ENCODE measurements at regions not wholly inside any gene's neighbourhood (a gene's known extent, or its start where the extent isn't known, plus 50 kb on each side); places are given as distances from the start of the nearest gene placed in this dataset.

DNA sequence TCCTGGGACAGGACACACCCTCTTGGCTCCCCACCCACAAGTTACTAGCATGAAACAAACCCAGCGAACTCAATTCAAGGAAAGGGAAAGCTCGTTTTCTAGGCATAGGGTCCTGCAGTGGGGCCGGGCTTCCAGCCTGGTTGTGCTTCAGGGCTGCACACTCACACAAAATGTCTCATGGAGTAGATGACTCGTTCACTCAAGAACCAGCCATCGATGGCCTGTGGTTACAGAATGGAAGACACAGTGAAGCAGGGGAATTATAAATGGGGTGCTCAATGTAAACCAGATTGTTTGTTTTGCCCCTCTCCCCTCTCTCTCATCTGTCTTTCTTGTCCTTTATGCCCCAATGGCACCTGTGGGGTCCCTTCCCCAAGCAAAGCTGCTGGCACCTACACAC is 56.0 kb upstream of the COX20 start:
- TF ChIP-seq MYNN (IDR thresholded peaks at IDR 0.05): no peak
- TF ChIP-seq MYNN (CRISPR knock-in tag; IDR thresholded peaks at IDR 0.05): no peak
- no peak for TF ChIP-seq ZNF318 (IDR thresholded peaks at IDR 0.05; ENCODE audit: borderline replicate concordance in 1 of 2, low read depth in 1 of 2)
- no peak for TF ChIP-seq REST (IDR thresholded peaks at IDR 0.05; ENCODE audit: borderline replicate concordance)
- no peak for TF ChIP-seq REST (CRISPR knock-in tag; IDR thresholded peaks at IDR 0.05; ENCODE audit: low read depth)

Data from K562 (cell line).